ENCODE measurements at regions not wholly inside any gene's neighbourhood (a gene's known extent, or its start where the extent isn't known, plus 50 kb on each side); places are given as distances from the start of the nearest gene placed in this dataset.
"Not testable (repeated sequence)": the region's sequence is repeated elsewhere in the genome, so short reads cannot be mapped to it uniquely, and the experiment has no call there.

- no peak for DNase-seq
Measured at GRCh38 chr15:21261965-21262850, 178.1 kb downstream of the POTEB3 start.

- no peak for DNase-seq
Measured at GRCh38 chr15:21261396-21261964, 178.8 kb downstream of the POTEB3 start.

- DNase-seq: no peak
Measured at GRCh38 chr15:21260966-21261395, 179.3 kb downstream of the POTEB3 start.

GRCh38 chr15:21258635-21259034 is 181.7 kb downstream of the POTEB3 start:
- DNase-seq: not testable (repeated sequence)

- not testable (repeated sequence) for DNase-seq
Measured at GRCh38 chr15:21249508-21250019, 190.7 kb downstream of the POTEB3 start.
